NK-92 treated with Interleukin-12 subunit alpha and Interleukin-12 subunit beta, amount 100 ng/mL, for 24 hours (cell line): ENCODE measurements at regions not wholly inside any gene's neighbourhood (a gene's known extent, or its start where the extent isn't known, plus 50 kb on each side); places are given as distances from the start of the nearest gene placed in this dataset.

ENCODE experiments used
- DNase-seq: peaks from one replicate; lab custom pipeline; 2025; lab: John Stamatoyannopoulos, UW

GRCh38 chr15:37260255-37260654, 159.9 kb upstream of the MEIS2 start:
- no peak for DNase-seq

GRCh38 chr15:37261685-37262084, 161.3 kb upstream of the MEIS2 start:
- no peak for DNase-seq

GRCh38 chr15:37262922-37263608, 162.7 kb upstream of the MEIS2 start:
- no peak for DNase-seq

- DNase-seq = no peak
Observed at GRCh38 chr15:37289109-37289765, 188.9 kb upstream of the MEIS2 start.

DNA sequence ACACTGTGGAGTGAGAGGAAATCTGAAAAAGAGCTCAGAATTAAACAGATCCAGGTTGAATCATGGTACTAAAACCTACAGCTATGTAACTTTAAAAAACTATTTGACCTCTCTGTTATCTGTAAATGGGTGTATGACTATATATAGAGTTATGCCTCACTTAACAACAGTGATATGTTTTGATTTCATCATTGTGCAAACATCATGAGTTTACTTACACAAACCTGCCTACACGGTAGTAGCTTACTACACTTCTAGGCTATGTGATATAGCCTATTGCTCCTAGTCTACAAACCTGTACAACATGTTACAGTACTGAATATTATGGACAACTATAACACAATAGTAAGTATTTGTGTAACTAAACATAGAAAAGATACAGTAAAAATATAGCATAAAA, 191.6 kb upstream of the MEIS2 start:
- DNase-seq = no peak

DNA sequence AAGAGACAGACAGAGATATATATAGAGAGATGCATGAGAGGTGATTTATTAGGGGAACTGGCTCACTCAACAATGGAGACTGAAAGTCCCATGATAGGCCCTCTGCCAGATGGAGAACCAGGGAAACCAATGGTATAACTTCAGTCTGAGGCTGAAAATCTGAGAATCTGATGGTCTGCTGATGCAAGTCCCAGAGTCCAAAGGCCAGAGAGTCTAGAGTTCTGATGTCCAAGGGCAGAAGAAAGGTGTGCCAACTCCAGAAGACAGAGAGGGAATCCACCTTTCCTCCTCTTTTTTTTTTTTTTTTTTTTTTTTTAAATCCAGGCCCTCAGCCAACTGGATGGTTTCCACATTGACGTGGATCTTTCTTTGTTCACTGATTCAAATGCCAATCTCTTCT, 197.9 kb upstream of the MEIS2 start:
- DNase-seq = no peak

- DNase-seq = no peak
Observed at GRCh38 chr15:37339437-37339836, 239.1 kb upstream of the MEIS2 start.

GRCh38 chr15:37339856-37340255, 239.5 kb upstream of the MEIS2 start:
- no peak for DNase-seq

GRCh38 chr15:37340438-37340837, 240.1 kb upstream of the MEIS2 start:
- no peak for DNase-seq

- no peak for DNase-seq
Observed at GRCh38 chr15:37359101-37359892, 258.9 kb upstream of the MEIS2 start.

DNA sequence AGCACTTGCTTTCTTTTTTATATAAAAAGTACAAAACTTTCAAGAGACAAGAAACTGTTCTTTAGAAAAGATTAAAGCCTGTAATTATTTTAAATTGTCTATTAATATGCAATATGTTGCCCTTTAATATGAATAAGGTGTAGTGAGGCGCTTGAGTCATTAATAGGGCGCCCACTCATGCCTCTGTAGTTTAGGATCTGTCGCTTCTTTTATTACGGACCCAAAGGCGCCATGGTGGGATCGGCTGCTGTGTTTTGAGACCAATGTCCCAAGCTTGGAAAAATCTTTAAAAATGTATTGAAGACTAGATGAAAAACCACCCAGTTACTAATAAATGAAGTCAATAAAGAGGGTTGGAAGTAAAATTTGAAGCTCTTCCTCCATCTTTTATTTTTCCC, 259.5 kb upstream of the MEIS2 start:
- DNase-seq = no peak

DNA sequence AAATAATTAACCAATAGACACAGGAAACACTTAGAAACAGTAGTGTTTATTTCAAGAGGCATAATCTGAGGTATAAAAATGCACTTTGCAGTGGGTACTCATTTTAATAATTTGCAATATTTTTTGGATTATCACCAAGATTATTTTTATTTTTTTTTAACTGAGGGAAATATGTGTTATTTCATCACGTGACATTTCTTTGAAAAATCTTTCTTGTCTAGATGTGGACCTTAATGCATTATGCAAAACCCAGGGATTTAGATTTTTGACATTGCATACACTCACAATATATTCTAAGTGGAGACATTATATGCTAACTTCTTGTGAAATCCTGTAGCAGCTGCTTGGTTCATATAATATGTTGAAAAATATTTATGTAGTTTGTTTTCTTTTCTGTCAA, 260.4 kb upstream of the MEIS2 start:
- no peak for DNase-seq

DNA sequence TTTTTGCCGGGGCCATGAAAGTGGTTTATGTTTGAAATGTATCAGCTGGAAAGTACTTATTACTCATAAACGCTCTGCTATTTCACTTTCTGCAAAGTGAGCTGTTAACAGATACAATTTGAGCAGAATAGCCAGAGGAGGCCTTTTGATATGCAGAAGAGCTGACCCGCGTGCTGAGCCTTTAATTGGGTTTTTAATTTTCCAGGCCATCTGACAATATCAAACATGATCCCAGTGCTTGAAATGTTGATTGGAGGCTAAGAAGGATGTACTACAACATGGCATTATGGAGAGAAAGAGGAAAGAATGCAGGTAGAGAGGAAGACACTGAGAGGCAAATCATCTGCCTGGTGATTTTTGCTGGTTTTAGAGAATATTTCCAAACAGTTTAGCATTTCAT, 261.3 kb upstream of the MEIS2 start:
- no peak for DNase-seq

DNA sequence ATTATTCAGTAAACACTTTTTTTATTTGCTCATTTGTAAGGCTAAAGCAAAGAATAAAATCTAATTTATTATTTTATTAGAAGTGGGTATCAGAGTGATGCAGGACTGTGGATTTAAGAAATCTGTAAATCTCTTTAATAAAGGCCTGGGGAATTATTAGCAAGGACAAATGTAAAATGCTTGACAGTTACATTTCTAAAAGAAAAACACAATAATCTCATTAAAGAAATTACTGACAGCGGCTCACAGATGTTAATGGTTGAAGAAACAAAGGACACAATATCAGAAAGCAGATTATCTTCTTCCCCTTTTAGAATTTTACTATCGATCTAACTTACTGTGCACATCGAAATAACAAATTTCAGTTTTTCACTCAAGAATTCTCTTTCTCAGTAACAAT, 262.1 kb upstream of the MEIS2 start:
- DNase-seq = no peak

- no peak for DNase-seq
Observed at GRCh38 chr15:37368961-37369360, 268.6 kb upstream of the MEIS2 start.

- DNase-seq = no peak
Observed at GRCh38 chr15:37370941-37371340, 270.6 kb upstream of the MEIS2 start.

- DNase-seq = no peak
Observed at GRCh38 chr15:37372064-37372463, 271.7 kb upstream of the MEIS2 start.

DNA sequence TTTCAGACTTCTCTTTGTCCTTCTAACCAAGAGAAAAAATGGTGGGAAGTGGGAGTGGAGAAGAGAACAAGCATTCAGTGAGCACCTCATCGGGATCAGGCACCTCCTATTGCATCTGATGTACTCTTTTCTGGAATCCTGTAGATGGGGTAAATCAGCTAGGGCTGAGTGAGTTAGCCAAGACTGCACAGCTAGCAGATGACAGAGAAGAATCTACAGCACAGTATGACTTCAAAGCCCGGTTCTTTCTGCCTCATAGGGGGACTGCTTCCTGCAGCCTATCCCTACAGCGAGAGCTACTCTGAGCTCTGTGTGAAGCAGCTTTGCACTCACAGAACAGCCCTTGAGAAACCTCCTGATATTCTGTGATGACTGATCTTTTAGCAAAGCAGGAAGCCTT, 275.2 kb upstream of the MEIS2 start:
- DNase-seq = no peak

DNA sequence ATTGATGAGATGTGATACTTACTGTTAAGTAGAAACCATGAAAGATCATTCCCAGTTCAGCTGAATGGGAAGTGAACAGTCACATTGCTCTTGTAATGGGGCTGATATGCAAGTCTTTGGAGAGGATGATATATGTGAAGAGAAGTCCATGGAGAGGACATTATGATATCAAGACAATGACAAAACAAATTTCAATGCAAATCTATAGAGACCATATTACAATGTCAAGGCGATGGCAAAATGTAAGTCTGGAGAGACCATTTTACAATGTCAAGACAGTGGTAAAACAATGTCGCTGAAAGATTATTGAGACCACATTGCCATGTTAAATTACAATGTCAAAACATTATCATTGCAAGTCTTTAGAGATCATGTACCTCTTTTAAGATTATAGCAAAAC, 277.1 kb upstream of the MEIS2 start:
- DNase-seq = no peak

GRCh38 chr15:37394402-37395099, 294.2 kb upstream of the MEIS2 start:
- DNase-seq = no peak

- no peak for DNase-seq
Observed at GRCh38 chr15:37395100-37395468, 294.7 kb upstream of the MEIS2 start.

DNA sequence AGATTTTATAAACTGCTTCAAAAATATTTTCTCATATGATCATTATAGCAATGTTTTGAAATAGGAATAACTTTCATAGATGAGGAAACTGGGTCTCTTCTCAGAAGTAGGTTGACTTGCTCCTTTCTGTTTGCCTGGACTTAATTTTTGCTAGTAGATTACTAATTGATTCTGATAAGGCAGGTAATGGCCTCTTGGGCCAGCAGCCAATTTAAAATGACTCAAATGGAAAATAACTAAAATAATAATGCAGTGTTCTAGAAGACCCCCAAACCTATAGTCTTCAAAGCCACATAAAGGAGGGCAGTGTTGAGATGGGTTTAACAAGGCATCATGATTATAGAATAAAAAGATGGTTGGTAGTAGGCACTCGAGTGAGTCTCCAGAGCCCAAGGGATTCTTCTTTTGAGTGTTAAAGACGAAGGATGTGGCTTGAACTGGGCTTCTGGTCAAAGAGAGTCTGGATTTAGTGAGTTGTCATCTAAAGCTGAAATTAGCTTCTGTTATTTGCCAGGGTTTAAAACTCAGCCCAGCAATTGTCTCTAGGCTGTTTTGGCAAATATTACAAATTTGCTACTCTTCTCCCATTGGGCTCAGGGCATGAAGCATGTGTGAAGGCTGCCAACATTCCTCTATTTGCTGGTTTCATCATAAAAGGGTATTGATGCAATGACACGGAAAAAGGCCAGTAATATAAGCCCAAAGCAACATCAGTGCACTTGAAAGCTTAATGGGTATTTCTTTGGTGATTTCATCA, 297.1 kb upstream of the MEIS2 start:
- no peak for DNase-seq
